ENCODE measurements at regions not wholly inside any gene's neighbourhood (a gene's known extent, or its start where the extent isn't known, plus 50 kb on each side); places are given as distances from the start of the nearest gene placed in this dataset.

DNA sequence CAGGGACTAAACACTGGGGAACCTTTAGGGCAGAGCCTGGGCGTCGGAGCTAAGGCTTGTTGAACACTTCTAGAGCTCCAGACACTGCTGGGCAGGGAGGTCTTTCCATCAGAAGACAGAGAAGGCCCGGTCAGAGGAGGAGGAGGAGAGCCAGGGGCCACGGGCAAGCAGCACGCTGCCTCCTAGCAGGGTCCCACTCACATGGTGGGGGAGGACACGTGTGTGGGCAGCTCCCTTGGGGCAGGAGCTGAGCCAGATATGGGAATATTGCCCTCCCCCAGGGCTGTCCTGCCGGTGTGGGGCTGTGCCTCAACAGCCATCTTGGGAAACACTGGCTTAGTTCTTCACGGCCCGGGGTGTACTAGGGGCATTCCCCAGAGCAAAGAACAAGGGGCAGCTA, 89.6 kb upstream of the TLE3 start:
- peaks cover 3% of the 10 kb centered on the region; the same call in 1 of the 2 replicates for H3K9me3 ChIP-seq (ENCODE audit: control insufficient read depth, insufficient read depth, low read length)
- H3K36me3 ChIP-seq (ENCODE audit: insufficient read depth, low read length), result no peaks in the 10 kb centered on the region
- peaks cover 22% of the 10 kb centered on the region; the same call in 1 of the 2 replicates for H3K4me1 ChIP-seq (ENCODE audit: insufficient read depth, low read length)
- H3K9ac ChIP-seq (ENCODE audit: low read depth, low read length), result no peak overlapping the region

GRCh38 chr15:70186152-70186551, 88.4 kb upstream of the TLE3 start:
- peaks cover 25% of the 10 kb centered on the region; the same call in 1 of the 2 replicates for H3K4me1 ChIP-seq (ENCODE audit: insufficient read depth, low read length)

GRCh38 chr15:70185251-70185711, 87.6 kb upstream of the TLE3 start:
- Histone ChIP-seq H3K9me3 (ENCODE audit: control insufficient read depth, insufficient read depth, low read length) (no peaks in the 10 kb centered on the region), H3K36me3 (ENCODE audit: insufficient read depth, low read length) (no peaks in the 10 kb centered on the region), H3K9ac (ENCODE audit: low read depth, low read length) (no peak overlapping the region), H3K4me1 (ENCODE audit: insufficient read depth, low read length) (peaks cover 16% of the 10 kb centered on the region; the same call in 1 of the 2 replicates)

More at GRCh38 chr15:70186152-70186551, 88.4 kb upstream of the TLE3 start:
- H3K9ac ChIP-seq (ENCODE audit: low read depth, low read length), result no peak overlapping the region
- no peaks in the 10 kb centered on the region for H3K9me3 ChIP-seq (ENCODE audit: control insufficient read depth, insufficient read depth, low read length)
- H3K36me3 ChIP-seq (ENCODE audit: insufficient read depth, low read length), result no peaks in the 10 kb centered on the region

GRCh38 chr15:70182858-70183695, 85.4 kb upstream of the TLE3 start:
- Histone ChIP-seq H3K4me1 (ENCODE audit: insufficient read depth, low read length) (peaks cover 11% of the 10 kb centered on the region; the same call in 1 of the 2 replicates), H3K9me3 (ENCODE audit: control insufficient read depth, insufficient read depth, low read length) (no peaks in the 10 kb centered on the region; the same call in 1 of the 2 replicates), H3K36me3 (ENCODE audit: insufficient read depth, low read length) (no peaks in the 10 kb centered on the region), H3K9ac (ENCODE audit: low read depth, low read length) (no peak overlapping the region)

DNA sequence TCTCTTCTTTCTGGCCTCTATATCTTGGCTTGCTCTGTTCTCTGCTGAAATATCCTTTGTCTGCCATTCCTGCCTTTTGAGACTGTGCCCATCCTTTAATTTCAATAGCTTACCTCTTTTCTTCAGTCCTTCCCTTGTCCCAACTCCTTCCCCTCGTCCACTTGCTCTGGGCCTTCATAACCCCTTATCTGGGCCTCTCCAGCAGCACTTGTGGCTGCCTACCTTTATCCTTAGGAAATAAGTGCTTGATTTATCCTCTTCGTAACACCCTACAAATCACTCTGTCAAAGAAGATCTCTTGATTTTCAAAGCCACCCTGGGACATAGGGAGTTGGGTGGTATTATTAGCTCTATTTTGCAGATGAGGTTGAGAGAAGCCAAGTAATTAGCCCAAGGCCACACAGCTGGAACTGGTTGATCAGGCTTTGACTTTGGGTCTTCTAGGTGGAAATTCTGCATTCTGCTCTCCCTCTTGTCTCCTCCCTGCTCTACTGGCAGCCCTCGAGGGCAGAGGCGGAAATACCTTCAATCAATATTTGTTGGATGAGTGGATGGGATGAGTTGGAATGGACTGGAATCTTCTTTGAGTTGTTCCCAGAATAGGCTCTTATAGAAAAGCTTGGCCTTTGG, 84.0 kb upstream of the TLE3 start:
- no peak overlapping the region for H3K9ac ChIP-seq (ENCODE audit: low read depth, low read length)
- no peaks in the 10 kb centered on the region for H3K36me3 ChIP-seq (ENCODE audit: insufficient read depth, low read length)
- H3K9me3 ChIP-seq (ENCODE audit: control insufficient read depth, insufficient read depth, low read length), result no peaks in the 10 kb centered on the region; the same call in 1 of the 2 replicates
- peaks cover 11% of the 10 kb centered on the region; the same call in 1 of the 2 replicates for H3K4me1 ChIP-seq (ENCODE audit: insufficient read depth, low read length)

GRCh38 chr15:70180186-70180875, 82.6 kb upstream of the TLE3 start:
- no peak overlapping the region for H3K9ac ChIP-seq (ENCODE audit: low read depth, low read length)
- H3K4me1 ChIP-seq (ENCODE audit: insufficient read depth, low read length), result peaks cover 3% of the 10 kb centered on the region; the same call in 1 of the 2 replicates

GRCh38 chr15:70179309-70179892, 81.7 kb upstream of the TLE3 start:
- Histone ChIP-seq H3K36me3 (ENCODE audit: insufficient read depth, low read length) (no peaks in the 10 kb centered on the region), H3K4me1 (ENCODE audit: insufficient read depth, low read length) (peaks cover 3% of the 10 kb centered on the region; the same call in 1 of the 2 replicates), H3K9ac (ENCODE audit: low read depth, low read length) (no peak overlapping the region), H3K9me3 (ENCODE audit: control insufficient read depth, insufficient read depth, low read length) (no peaks in the 10 kb centered on the region; the same call in 1 of the 2 replicates)

More at GRCh38 chr15:70180186-70180875, 82.6 kb upstream of the TLE3 start:
- H3K36me3 ChIP-seq (ENCODE audit: insufficient read depth, low read length), result no peaks in the 10 kb centered on the region
- H3K9me3 ChIP-seq (ENCODE audit: control insufficient read depth, insufficient read depth, low read length), result no peaks in the 10 kb centered on the region; the same call in 1 of the 2 replicates

- H3K9me3 ChIP-seq (ENCODE audit: control insufficient read depth, insufficient read depth, low read length), result no peaks in the 10 kb centered on the region; the same call in 1 of the 2 replicates
- H3K9ac ChIP-seq (ENCODE audit: low read depth, low read length), result no peak overlapping the region
- H3K36me3 ChIP-seq (ENCODE audit: insufficient read depth, low read length), result no peaks in the 10 kb centered on the region
Measured at GRCh38 chr15:70178335-70179084, 80.8 kb upstream of the TLE3 start.

DNA sequence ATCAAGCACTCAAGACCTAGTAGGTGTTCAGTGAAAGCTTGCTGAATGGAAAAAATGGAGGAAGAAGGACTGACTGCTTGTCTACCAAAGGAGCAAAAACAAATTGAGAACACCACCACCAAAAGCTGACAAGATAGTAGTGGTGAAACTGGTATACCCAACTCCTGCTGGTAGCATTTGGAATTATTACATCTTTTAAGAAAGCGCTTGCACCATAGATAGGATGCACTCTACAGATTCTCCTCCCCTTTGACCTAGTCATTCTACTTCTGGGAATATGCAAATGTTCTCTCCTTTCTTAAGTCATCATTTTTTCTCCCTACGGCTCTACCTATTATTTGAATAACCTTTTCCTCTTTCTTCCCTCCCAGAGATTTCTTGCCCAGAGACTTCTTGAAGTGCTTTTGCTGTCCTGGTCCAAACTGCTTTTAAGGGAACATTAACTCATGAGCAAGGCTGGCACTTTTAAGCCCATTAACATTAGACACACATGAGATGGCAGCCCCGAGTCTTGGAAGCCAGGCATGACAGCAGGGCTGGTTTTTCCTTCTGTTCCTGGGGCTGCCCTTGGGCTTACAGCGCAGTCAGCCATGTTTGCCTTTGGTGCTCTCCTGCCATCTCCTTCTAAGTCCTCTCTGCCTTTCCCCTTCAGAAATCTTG, 75.0 kb upstream of the TLE3 start:
- H3K36me3 ChIP-seq (ENCODE audit: insufficient read depth, low read length), result no peaks in the 10 kb centered on the region
- H3K9ac ChIP-seq (ENCODE audit: low read depth, low read length), result no peak overlapping the region
- H3K9me3 ChIP-seq (ENCODE audit: control insufficient read depth, insufficient read depth, low read length), result no peaks in the 10 kb centered on the region
- no peaks in the 10 kb centered on the region; the same call in 1 of the 2 replicates for H3K4me1 ChIP-seq (ENCODE audit: insufficient read depth, low read length)

More at GRCh38 chr15:70178335-70179084, 80.8 kb upstream of the TLE3 start:
- H3K4me1 ChIP-seq (ENCODE audit: insufficient read depth, low read length), result peaks cover 3% of the 10 kb centered on the region; the same call in 1 of the 2 replicates

GRCh38 chr15:70172124-70172523, 74.4 kb upstream of the TLE3 start:
- no peaks in the 10 kb centered on the region; the same call in 1 of the 2 replicates for H3K4me1 ChIP-seq (ENCODE audit: insufficient read depth, low read length)
- no peaks in the 10 kb centered on the region for H3K36me3 ChIP-seq (ENCODE audit: insufficient read depth, low read length)
- no peaks in the 10 kb centered on the region for H3K9me3 ChIP-seq (ENCODE audit: control insufficient read depth, insufficient read depth, low read length)
- no peak overlapping the region for H3K9ac ChIP-seq (ENCODE audit: low read depth, low read length)

GRCh38 chr15:70171256-70171886, 73.7 kb upstream of the TLE3 start:
- H3K9ac ChIP-seq (ENCODE audit: low read depth, low read length), result no peak overlapping the region
- no peaks in the 10 kb centered on the region for H3K9me3 ChIP-seq (ENCODE audit: control insufficient read depth, insufficient read depth, low read length)
- no peaks in the 10 kb centered on the region for H3K36me3 ChIP-seq (ENCODE audit: insufficient read depth, low read length)
- no peaks in the 10 kb centered on the region; the same call in 1 of the 2 replicates for H3K4me1 ChIP-seq (ENCODE audit: insufficient read depth, low read length)

DNA sequence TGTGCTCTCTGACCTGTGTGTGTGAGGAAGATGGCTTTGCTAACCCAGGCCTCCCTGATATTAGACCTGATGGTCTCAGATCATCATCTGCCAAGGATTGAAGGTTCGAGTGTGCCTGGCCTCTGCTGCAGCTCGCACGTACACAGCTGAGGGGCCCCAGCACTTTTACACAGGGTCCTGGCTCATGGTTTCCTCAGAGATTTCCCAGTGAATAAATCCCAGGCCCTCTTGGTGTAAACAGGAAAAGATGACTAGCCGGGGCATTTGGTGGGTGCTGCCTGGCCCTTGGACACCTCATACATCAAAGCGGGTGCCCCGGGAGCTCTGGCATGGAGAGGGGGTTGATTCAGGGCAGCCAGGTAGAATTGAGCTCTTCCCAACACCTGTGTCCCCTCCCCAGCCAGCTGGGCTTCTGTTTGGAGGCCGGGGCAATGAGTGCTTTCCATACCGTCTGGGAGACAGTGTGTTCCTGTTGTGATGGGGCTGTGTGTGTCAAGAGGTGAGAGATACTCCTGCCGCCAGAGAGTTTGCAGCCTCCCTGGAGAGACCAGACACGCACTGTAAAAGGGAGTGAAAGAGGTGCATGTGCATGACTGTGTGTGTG, 72.5 kb upstream of the TLE3 start:
- Histone ChIP-seq H3K9ac (ENCODE audit: low read depth, low read length) (no peak overlapping the region), H3K36me3 (ENCODE audit: insufficient read depth, low read length) (no peaks in the 10 kb centered on the region), H3K4me1 (ENCODE audit: insufficient read depth, low read length) (no peaks in the 10 kb centered on the region; the same call in 1 of the 2 replicates), H3K9me3 (ENCODE audit: control insufficient read depth, insufficient read depth, low read length) (no peaks in the 10 kb centered on the region)

All from ES-I3 (cell line).